ENCODE measurements at regions not wholly inside any gene's neighbourhood (a gene's known extent, or its start where the extent isn't known, plus 50 kb on each side); places are given as distances from the start of the nearest gene placed in this dataset.
"Not testable (repeated sequence)": the region's sequence is repeated elsewhere in the genome, so short reads cannot be mapped to it uniquely, and the experiment has no call there.

- DNase-seq: no peak
These were observed 262.0 kb downstream of the NUF2 start for GRCh38 chr1:163583661-163584181.

- DNase-seq: no peak
These were observed 264.0 kb downstream of the NUF2 start for GRCh38 chr1:163585796-163586195.

GRCh38 chr1:163588796-163589195 lies 267.0 kb downstream of the NUF2 start:
- DNase-seq: no peak

GRCh38 chr1:163589735-163590134 lies 268.0 kb downstream of the NUF2 start:
- no peak for DNase-seq

GRCh38 chr1:163591131-163591530 lies 269.4 kb downstream of the NUF2 start:
- not testable (repeated sequence) for DNase-seq

GRCh38 chr1:163592623-163593022 lies 270.9 kb downstream of the NUF2 start:
- not testable (repeated sequence) for DNase-seq

- DNase-seq: not testable (repeated sequence)
These were observed 274.4 kb downstream of the NUF2 start for GRCh38 chr1:163596106-163596505.

GRCh38 chr1:163596541-163597258 lies 274.9 kb downstream of the NUF2 start:
- no peak for DNase-seq

- no peak for DNase-seq
These were observed 282.6 kb downstream of the NUF2 start for GRCh38 chr1:163604321-163604720.

- no peak for DNase-seq
These were observed 283.1 kb downstream of the NUF2 start for GRCh38 chr1:163604896-163605295.

GRCh38 chr1:163608979-163609378 lies 287.2 kb downstream of the NUF2 start:
- DNase-seq: no peak

- no peak for DNase-seq
These were observed 288.1 kb downstream of the NUF2 start for GRCh38 chr1:163609858-163610257.

- no peak for DNase-seq
These were observed 288.7 kb downstream of the NUF2 start for GRCh38 chr1:163610486-163610885.

GRCh38 chr1:163614361-163614760 lies 292.6 kb downstream of the NUF2 start:
- no peak for DNase-seq

- DNase-seq: no peak
These were observed 306.4 kb downstream of the NUF2 start for GRCh38 chr1:163628034-163628773.

GRCh38 chr1:163632269-163632668 lies 310.5 kb downstream of the NUF2 start:
- no peak for DNase-seq

GRCh38 chr1:163633366-163633765 lies 311.6 kb downstream of the NUF2 start:
- no peak for DNase-seq

GRCh38 chr1:163645676-163646075 lies 323.9 kb downstream of the NUF2 start:
- DNase-seq: not testable (repeated sequence)

- no peak for DNase-seq
These were observed 328.9 kb downstream of the NUF2 start for GRCh38 chr1:163650624-163651023.

- no peak for DNase-seq
These were observed 330.7 kb downstream of the NUF2 start for GRCh38 chr1:163652441-163652840.

- no peak for DNase-seq
These were observed 333.8 kb downstream of the NUF2 start for GRCh38 chr1:163655565-163655964.

GRCh38 chr1:163656095-163656759 lies 334.5 kb downstream of the NUF2 start:
- DNase-seq: no peak

- no peak for DNase-seq
These were observed 336.0 kb downstream of the NUF2 start for GRCh38 chr1:163657719-163658118.

- DNase-seq: no peak
These were observed 339.6 kb downstream of the NUF2 start for GRCh38 chr1:163661391-163661790.
